LNCAP (cell line): ENCODE measurements at regions not wholly inside any gene's neighbourhood (a gene's known extent, or its start where the extent isn't known, plus 50 kb on each side); places are given as distances from the start of the nearest gene placed in this dataset.

Source experiments
- TF ChIP-seq, protein P1 (sequence below): fragments of 450-650 bp; IDR thresholded peaks from 2 replicates; pipeline ENCODE4 v1.5.1; 2017; ENCODE audit warnings: mild to moderate bottlenecking

- TF ChIP-seq, protein P1, sequence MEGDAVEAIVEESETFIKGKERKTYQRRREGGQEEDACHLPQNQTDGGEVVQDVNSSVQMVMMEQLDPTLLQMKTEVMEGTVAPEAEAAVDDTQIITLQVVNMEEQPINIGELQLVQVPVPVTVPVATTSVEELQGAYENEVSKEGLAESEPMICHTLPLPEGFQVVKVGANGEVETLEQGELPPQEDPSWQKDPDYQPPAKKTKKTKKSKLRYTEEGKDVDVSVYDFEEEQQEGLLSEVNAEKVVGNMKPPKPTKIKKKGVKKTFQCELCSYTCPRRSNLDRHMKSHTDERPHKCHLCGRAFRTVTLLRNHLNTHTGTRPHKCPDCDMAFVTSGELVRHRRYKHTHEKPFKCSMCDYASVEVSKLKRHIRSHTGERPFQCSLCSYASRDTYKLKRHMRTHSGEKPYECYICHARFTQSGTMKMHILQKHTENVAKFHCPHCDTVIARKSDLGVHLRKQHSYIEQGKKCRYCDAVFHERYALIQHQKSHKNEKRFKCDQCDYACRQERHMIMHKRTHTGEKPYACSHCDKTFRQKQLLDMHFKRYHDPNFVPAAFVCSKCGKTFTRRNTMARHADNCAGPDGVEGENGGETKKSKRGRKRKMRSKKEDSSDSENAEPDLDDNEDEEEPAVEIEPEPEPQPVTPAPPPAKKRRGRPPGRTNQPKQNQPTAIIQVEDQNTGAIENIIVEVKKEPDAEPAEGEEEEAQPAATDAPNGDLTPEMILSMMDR: no peak
Measured at GRCh38 chr7:41633690-41634089, 69.2 kb downstream of the INHBA start.

DNA sequence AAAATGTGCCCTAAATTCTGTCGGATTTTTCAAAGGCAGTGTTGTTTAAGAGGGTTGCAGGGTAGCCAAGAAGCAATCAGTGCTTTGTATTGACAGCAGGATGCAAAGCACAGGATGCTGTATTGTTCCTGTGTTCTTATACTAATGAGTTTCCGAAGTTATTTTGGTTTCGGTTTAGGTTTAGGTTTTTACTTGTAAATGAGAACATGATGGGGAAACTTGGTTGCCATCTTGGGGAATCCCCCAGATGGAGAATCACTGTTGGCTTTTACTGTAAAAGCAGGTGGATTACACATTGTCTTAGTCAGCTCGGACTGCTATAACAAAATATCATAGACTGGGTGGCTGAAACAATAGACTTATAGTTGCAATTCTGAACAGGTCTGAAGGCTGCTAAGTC lies 72.1 kb downstream of the INHBA start:
- TF ChIP-seq, protein P1: no peak

DNA sequence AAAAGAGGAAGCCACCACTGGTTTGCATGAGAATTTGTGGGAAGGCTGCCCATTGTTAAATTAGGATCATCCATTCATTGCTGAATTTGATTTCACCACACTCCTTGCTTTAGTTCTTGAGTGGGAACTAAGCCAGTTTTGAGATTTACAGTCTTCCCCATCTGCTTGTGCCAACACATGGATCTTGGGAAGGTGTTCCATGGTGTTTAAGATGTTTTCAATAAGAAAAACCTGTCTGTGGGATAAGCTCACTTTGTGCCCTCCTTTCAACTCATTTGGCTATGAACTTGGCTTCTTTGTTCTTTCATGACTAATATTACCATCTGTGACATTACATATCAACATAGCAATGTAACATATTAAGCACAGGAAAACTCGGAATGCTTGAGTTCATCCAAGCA lies 73.2 kb downstream of the INHBA start:
- TF ChIP-seq, protein P1: no peak

GRCh38 chr7:41628901-41629300 lies 74.0 kb downstream of the INHBA start:
- TF ChIP-seq, protein P1: no peak

DNA sequence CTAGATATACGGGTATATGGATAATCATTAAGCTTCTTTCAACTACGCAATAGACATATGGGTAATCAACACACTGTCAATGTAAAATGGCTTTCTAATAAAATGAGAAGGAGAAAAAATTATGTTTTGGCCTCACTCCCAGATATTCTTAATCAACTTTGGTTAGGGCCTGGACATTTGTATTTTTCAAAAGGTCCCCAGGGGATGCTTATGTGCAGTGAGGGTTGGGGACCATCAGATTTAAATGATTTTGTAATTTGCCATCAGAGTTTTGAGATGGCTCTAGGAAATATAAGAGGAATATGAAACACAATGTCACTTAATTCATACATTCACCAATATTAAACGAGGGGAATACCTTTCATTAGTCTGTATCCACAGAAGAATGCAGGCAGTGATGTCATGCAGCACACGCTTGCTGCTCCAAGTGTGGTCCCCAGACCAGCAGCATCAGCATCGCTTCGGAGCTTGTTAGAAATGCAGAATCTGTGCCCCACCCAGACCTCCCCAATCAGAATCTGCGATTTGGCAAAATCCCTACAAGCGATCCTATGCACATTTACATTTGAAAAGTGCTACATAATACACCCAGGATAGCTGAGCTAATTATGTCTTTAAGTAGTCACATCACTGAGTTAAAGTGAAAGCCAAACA lies 75.1 kb downstream of the INHBA start:
- TF ChIP-seq, protein P1: no peak

DNA sequence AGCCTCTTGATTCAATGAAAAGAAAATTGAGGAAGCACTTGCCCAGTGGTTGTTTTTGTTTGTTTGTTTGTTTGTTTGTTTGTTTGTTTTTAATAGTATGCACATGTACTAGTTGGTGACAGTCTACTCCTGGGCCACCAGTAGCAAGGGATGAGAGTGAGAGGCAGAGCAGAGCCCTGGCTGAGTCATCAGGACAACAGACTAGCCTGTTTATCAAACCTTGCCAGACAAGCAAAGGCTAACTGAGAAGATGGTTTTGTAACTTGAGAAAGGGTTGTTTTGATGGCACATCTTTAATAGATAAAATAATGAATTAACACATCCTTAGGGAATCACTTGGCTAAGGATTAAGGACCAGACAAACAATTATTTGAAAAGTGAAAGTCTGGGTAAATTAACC lies 78.1 kb downstream of the INHBA start:
- TF ChIP-seq, protein P1: no peak

DNA sequence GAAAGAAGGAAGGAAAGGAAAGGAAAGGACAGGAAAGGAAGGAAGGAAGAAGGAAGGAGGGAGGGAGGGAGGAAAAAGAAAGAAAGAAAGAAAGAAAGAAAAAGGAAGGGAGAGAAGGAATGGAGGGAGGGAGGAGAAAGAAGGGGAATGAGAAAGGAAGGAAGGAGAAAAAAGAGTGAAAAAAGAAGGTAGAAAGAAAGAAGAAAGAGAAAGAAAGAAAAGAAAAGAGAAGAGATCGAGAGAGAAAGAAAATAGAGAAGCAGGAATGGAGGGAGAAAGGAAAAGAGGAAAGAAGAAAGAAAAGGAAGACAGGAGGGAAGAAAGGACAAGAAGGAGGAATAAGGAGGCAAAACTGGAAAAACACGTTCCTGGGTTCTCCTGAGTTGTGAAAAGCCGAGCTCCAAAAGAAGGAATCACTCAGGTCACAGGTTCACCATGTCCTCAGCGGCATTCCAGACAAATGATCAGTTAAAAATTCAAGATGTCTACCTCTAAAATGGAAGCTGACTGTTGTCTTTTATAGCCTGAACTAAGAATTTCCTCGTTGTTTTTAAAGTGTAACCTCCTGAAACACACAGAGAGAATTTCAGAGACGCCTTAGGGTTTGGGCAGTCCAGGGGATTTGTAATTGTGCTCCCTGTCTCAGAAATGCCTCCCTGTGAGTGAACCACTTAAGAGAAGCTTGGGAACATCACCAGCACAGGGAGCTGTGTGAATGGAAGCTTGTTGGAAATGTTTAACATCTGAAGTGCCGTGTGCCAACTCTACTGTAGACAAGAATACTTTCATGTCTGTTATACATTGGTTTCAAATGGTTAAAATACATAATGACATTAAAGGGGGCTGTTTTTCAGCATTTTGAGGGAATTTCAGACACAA lies 80.7 kb downstream of the INHBA start:
- TF ChIP-seq, protein P1: no peak
